ENCODE measurements at regions not wholly inside any gene's neighbourhood (a gene's known extent, or its start where the extent isn't known, plus 50 kb on each side); places are given as distances from the start of the nearest gene placed in this dataset.
"Not testable (repeated sequence)": the region's sequence is repeated elsewhere in the genome, so short reads cannot be mapped to it uniquely, and the experiment has no call there.

DNA sequence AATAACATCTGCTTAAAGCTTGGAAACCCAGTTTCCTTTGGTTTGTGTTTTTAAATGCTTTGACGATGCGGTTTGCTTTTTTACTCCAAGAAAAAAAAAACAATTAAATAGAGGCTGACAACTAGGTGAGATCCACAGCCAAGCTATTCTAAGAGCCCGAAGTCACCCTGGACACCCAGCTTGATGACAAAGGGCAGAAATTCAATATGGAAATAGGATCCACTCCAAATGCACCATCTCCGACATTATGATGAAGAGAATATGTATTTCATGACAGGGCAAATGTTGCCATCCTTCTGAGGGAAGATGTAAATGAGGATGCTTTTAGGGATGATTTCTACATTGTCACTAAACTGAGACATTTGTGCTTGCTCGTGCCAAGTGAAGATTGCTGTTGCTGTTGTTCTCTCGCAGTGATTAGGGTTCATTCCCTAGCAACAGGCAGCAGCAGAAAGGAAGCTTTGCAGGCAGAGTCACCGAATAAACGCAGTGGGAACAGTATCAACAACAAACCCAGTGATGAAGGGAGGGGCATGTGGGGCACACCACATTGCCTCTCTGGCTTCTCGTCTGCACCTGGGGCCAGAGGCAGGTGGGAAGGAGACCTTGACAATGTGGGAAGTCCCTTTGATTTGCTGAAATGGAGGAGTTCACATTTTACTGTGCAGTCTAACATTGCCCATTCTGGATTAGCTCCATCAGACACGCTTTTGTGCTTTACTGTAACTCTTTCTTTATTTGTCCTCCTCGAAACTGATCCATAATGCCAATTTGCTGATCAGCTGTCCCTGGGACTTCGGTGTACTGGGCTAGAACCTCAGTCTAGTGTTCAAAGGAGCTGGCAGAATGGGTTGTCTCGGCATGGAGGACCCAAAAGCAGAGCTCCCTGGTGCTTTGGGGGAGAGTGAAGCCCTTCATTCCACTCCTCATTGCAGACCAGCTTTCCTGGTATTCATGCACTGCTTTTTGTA is 240.2 kb upstream of the PLGLB2 start:
- CTCF ChIA-PET; intact Hi-C loops (cut with micrococcal nuclease; ENCODE audit: unreplicated experiment): not testable (repeated sequence)

DNA sequence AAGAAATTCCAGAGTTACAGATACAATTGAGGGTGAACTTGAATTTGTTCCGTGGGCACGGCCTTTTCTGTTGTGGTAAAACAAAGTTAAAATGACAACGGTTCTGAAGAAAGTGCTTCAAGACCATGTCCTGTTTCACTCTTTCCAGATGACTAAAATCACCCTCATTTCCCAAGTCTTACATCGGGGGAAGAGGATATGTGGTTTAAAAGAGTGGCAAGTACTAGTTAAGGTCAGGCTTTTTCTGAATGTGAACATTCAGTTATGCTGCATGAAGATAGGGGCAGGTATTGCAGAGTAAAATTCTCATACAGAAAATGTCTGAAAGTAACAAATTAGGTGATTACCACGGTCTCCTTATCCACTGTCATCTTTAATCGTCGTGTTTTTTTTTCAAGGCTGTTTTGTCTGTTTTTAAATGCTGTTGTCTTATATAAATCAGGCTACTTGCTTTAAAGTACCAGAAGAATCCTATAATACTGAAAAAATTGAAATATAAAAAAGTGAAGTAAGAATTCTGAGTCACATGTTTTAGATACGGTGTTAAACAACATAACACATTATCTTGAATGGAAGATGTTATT is 236.6 kb upstream of the PLGLB2 start:
- DNase-seq; H3K4me1 Mint-ChIP-seq (ENCODE audit: low read depth, unreplicated experiment); H3K36me3 Mint-ChIP-seq (ENCODE audit: insufficient read depth, unreplicated experiment); H3K27me3 ChIP-seq (replicated peaks; ENCODE audit: control insufficient read depth, insufficient read depth, low read length); H3K36me3 ChIP-seq (ENCODE audit: control insufficient read depth, insufficient read depth, low read length); intact Hi-C loops (cut with micrococcal nuclease; ENCODE audit: unreplicated experiment); H3K9me3 ChIP-seq; H3K4me1 ChIP-seq; H3K27ac Mint-ChIP-seq (ENCODE audit: unreplicated experiment); POLR2A ChIA-PET; H3K4me3 ChIP-seq (ENCODE audit: low read depth, low read length); BruUV-seq (replicated peaks); H3K27me3 Mint-ChIP-seq (ENCODE audit: insufficient read depth, unreplicated experiment); H3K4me3 Mint-ChIP-seq (ENCODE audit: unreplicated experiment); CTCF ChIA-PET; H3K9me3 Mint-ChIP-seq (ENCODE audit: unreplicated experiment): not testable (repeated sequence)

More for the DNA sequence above, 240.2 kb upstream of the PLGLB2 start:
- H3K9me3 Mint-ChIP-seq (ENCODE audit: unreplicated experiment); H3K9me3 ChIP-seq; POLR2A ChIA-PET; H3K4me1 Mint-ChIP-seq (ENCODE audit: low read depth, unreplicated experiment); H3K27me3 Mint-ChIP-seq (ENCODE audit: insufficient read depth, unreplicated experiment); H3K36me3 ChIP-seq (ENCODE audit: control insufficient read depth, insufficient read depth, low read length); H3K4me3 Mint-ChIP-seq (ENCODE audit: unreplicated experiment); BruUV-seq (replicated peaks); H3K27me3 ChIP-seq (replicated peaks; ENCODE audit: control insufficient read depth, insufficient read depth, low read length); H3K27ac Mint-ChIP-seq (ENCODE audit: unreplicated experiment); DNase-seq; H3K36me3 Mint-ChIP-seq (ENCODE audit: insufficient read depth, unreplicated experiment); H3K4me3 ChIP-seq (ENCODE audit: low read depth, low read length); H3K4me1 ChIP-seq: not testable (repeated sequence)

DNA sequence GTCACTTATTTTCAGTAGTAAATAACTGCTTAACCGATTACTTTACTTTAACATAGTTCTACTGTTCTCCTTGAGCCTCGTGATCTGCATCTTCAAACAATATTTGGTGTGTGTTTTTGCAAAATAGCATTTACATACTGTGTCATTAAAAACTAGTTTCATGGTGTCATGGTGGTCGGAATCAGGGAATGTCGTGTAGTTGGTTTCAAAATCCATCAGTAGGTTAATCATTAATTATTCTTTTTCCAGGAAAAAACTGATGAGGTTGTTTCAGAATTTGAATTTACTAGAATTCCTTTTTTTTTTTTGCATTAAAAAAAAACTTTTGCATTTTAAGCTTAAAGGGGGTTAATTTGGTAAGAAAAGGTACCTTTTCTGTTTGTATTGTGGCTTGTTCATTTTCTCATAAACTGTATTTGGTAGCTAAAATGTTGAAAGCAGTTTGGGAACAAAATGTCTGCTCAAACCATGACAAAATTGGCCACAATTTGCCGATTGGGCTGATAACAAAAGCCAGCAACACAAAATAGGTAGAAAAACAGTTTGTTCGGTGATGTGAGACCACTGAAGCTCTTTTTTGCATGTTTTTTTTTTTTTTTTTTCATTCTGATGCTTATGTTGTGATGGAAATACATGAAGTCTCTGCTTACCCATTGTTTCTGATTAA is 234.9 kb upstream of the PLGLB2 start:
- H3K4me1 Mint-ChIP-seq (ENCODE audit: low read depth, unreplicated experiment); H3K9me3 Mint-ChIP-seq (ENCODE audit: unreplicated experiment); H3K4me3 Mint-ChIP-seq (ENCODE audit: unreplicated experiment); H3K4me3 ChIP-seq (ENCODE audit: low read depth, low read length); H3K27me3 Mint-ChIP-seq (ENCODE audit: insufficient read depth, unreplicated experiment); H3K4me1 ChIP-seq; H3K36me3 ChIP-seq (ENCODE audit: control insufficient read depth, insufficient read depth, low read length); H3K27ac Mint-ChIP-seq (ENCODE audit: unreplicated experiment); intact Hi-C loops (cut with micrococcal nuclease; ENCODE audit: unreplicated experiment); POLR2A ChIA-PET; DNase-seq; CTCF ChIA-PET; H3K9me3 ChIP-seq; H3K27me3 ChIP-seq (replicated peaks; ENCODE audit: control insufficient read depth, insufficient read depth, low read length); BruUV-seq (replicated peaks); H3K36me3 Mint-ChIP-seq (ENCODE audit: insufficient read depth, unreplicated experiment): not testable (repeated sequence)

DNA sequence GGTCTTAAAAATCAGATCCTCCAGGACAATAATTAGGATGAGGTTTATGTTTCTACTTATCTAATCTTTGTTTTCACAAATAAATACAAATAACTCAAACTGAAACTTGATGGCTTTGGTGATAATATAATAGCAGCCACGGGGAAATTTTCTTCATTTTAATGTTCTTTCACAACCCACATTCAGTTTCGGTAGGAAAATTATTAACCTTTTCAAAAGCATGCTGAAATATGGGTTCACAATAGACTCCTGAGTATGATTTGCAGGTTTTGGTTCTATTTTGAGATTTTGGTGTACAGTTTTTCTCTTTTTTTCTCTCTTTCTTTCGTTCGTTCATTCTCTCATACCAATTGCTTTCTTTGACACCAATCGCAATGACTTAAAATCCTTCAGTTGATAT is 233.9 kb upstream of the PLGLB2 start:
- DNase-seq; H3K9me3 ChIP-seq; H3K4me3 ChIP-seq (ENCODE audit: low read depth, low read length); H3K9me3 Mint-ChIP-seq (ENCODE audit: unreplicated experiment); POLR2A ChIA-PET; H3K4me1 ChIP-seq; BruUV-seq (replicated peaks); H3K4me1 Mint-ChIP-seq (ENCODE audit: low read depth, unreplicated experiment); H3K4me3 Mint-ChIP-seq (ENCODE audit: unreplicated experiment); intact Hi-C loops (cut with micrococcal nuclease; ENCODE audit: unreplicated experiment); H3K27ac Mint-ChIP-seq (ENCODE audit: unreplicated experiment); H3K27me3 ChIP-seq (replicated peaks; ENCODE audit: control insufficient read depth, insufficient read depth, low read length); H3K36me3 ChIP-seq (ENCODE audit: control insufficient read depth, insufficient read depth, low read length); CTCF ChIA-PET; H3K27me3 Mint-ChIP-seq (ENCODE audit: insufficient read depth, unreplicated experiment); H3K36me3 Mint-ChIP-seq (ENCODE audit: insufficient read depth, unreplicated experiment): not testable (repeated sequence)

DNA sequence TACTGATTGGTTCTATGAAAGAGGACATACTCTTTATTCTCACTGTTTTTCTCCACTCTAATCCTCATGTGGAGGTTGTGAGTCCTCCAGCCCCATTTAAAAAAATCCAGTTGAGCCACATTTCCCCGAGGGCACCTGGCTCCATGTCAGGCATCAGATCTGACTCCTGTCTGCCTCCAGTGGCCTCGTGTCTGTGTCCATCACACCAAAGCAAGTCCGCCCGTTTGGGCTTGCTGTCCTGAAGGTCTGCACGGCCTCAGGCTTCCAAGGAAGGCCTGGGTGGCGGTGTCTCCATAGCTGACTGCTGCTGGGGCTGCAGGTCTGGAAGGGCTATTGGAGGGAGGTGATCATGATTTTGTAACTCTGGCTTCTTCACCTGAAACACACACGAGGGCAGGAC is 233.4 kb upstream of the PLGLB2 start:
- H3K27me3 ChIP-seq (replicated peaks; ENCODE audit: control insufficient read depth, insufficient read depth, low read length); H3K4me1 Mint-ChIP-seq (ENCODE audit: low read depth, unreplicated experiment); DNase-seq; H3K4me3 ChIP-seq (ENCODE audit: low read depth, low read length); BruUV-seq (replicated peaks); POLR2A ChIA-PET; H3K36me3 Mint-ChIP-seq (ENCODE audit: insufficient read depth, unreplicated experiment); H3K27ac Mint-ChIP-seq (ENCODE audit: unreplicated experiment); intact Hi-C loops (cut with micrococcal nuclease; ENCODE audit: unreplicated experiment); H3K9me3 ChIP-seq; CTCF ChIA-PET; H3K9me3 Mint-ChIP-seq (ENCODE audit: unreplicated experiment); H3K27me3 Mint-ChIP-seq (ENCODE audit: insufficient read depth, unreplicated experiment); H3K4me1 ChIP-seq; H3K36me3 ChIP-seq (ENCODE audit: control insufficient read depth, insufficient read depth, low read length); H3K4me3 Mint-ChIP-seq (ENCODE audit: unreplicated experiment): not testable (repeated sequence)

DNA sequence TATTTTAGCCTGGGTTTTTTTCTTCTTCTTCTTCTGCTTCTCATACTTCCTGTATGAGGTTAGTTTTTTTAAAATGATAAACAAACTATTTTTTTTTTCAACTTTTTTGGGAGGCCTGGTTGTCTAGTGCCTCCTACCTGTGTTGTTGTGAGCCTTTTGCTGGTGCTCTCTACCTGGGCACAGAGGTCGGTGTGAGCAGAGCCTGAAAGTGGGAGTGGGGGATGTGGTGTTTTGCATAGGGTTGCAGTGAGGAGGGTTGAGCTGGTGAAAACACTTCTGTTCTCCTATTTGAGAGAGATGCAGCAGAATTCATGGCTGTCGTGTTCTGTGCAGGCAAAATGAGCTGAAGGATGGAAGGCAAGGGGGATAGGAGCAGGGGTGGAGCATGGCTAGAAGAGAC is 232.7 kb upstream of the PLGLB2 start:
- H3K27ac Mint-ChIP-seq (ENCODE audit: unreplicated experiment); H3K4me1 Mint-ChIP-seq (ENCODE audit: low read depth, unreplicated experiment); CTCF ChIA-PET; H3K4me3 Mint-ChIP-seq (ENCODE audit: unreplicated experiment); POLR2A ChIA-PET; H3K36me3 Mint-ChIP-seq (ENCODE audit: insufficient read depth, unreplicated experiment); H3K4me3 ChIP-seq (ENCODE audit: low read depth, low read length); H3K9me3 Mint-ChIP-seq (ENCODE audit: unreplicated experiment); H3K4me1 ChIP-seq; BruUV-seq (replicated peaks); H3K27me3 Mint-ChIP-seq (ENCODE audit: insufficient read depth, unreplicated experiment); H3K9me3 ChIP-seq; DNase-seq; intact Hi-C loops (cut with micrococcal nuclease; ENCODE audit: unreplicated experiment); H3K36me3 ChIP-seq (ENCODE audit: control insufficient read depth, insufficient read depth, low read length); H3K27me3 ChIP-seq (replicated peaks; ENCODE audit: control insufficient read depth, insufficient read depth, low read length): not testable (repeated sequence)

DNA sequence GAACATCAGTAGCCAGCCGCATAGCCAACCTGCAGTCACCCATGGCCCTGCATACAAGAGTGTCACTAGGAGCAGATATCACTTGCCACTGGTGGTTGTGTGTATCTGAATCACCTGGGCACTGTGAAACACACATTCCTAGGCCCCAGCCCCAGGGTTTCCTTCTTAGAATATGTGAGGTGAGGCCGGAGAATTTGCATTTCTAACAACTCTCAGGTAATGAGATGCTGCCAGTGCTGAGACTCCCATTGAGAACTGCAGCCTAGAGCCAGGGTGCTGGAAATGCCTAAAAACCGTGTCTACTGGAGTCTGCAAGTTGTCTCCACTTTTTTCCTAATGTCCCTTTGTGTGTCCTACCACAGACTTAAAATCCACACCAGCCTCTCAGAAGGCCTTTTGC is 232.0 kb upstream of the PLGLB2 start:
- POLR2A ChIA-PET; H3K36me3 Mint-ChIP-seq (ENCODE audit: insufficient read depth, unreplicated experiment); BruUV-seq (replicated peaks); H3K4me3 Mint-ChIP-seq (ENCODE audit: unreplicated experiment); H3K9me3 Mint-ChIP-seq (ENCODE audit: unreplicated experiment); H3K4me1 Mint-ChIP-seq (ENCODE audit: low read depth, unreplicated experiment); H3K9me3 ChIP-seq; H3K27ac Mint-ChIP-seq (ENCODE audit: unreplicated experiment); intact Hi-C loops (cut with micrococcal nuclease; ENCODE audit: unreplicated experiment); H3K4me1 ChIP-seq; H3K4me3 ChIP-seq (ENCODE audit: low read depth, low read length); H3K27me3 ChIP-seq (replicated peaks; ENCODE audit: control insufficient read depth, insufficient read depth, low read length); H3K36me3 ChIP-seq (ENCODE audit: control insufficient read depth, insufficient read depth, low read length); H3K27me3 Mint-ChIP-seq (ENCODE audit: insufficient read depth, unreplicated experiment); DNase-seq; CTCF ChIA-PET: not testable (repeated sequence)
